ENCODE measurements at regions not wholly inside any gene's neighbourhood (a gene's known extent, or its start where the extent isn't known, plus 50 kb on each side); places are given as distances from the start of the nearest gene placed in this dataset.

DNA sequence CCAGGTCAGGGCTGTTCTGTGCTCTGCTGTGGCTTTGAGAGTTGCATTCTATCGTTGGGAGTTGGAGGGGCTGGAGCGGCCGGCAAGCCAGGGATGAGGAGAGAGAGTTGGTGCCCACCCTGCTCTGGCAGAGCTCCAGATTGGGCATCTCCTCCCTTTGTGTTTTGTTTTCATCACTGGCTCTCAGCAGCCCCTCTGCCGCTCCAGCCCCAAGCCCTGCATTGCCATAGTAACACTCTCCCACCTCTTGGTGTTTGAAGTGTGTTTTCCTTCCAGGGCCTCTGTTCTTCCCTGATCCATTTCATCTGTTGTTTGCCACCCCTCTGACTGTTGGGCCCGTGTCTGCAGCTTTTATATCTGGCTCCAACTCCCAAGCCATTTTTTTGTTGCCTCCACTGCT, 152.7 kb downstream of the URB2 start:
- no peak overlapping the region for H3K4me3 Mint-ChIP-seq (ENCODE audit: low read depth)
- H3K27me3 Mint-ChIP-seq (ENCODE audit: low read depth) = no peaks in the 10 kb centered on the region
- H3K36me3 Mint-ChIP-seq (ENCODE audit: low read depth) = no peaks in the 10 kb centered on the region
- no peak for DNase-seq (ENCODE audit: low spot score)
- no peaks in the 10 kb centered on the region for H3K9me3 Mint-ChIP-seq
- H3K4me1 Mint-ChIP-seq (ENCODE audit: low read depth) = no peaks in the 10 kb centered on the region
- intact Hi-C loops (cut with micrococcal nuclease) = no loop called here
- no peak overlapping the region for H3K27ac Mint-ChIP-seq

DNA sequence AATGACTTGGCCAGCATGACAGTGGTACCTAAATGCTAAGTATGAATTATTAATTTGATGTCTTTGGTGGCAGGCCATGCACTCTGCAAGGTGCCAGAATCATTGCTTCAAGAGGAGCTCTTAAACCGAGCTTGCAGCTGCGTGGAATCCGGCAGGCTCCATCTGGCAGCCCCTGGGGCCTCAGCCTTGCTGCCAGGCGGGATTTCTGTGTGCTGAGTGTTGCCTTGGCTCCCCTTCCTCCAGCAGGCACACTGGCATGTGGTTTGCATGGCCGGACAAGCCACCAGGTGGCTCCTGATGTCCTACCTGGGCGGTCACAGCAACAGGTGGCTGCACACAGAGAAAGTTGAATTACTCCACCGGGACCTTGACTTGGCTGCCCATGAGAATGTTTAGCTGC, 155.4 kb downstream of the URB2 start:
- H3K9me3 Mint-ChIP-seq = no peaks in the 10 kb centered on the region
- H3K27me3 Mint-ChIP-seq (ENCODE audit: low read depth) = no peaks in the 10 kb centered on the region
- no peak for DNase-seq (ENCODE audit: low spot score)
- no peaks in the 10 kb centered on the region for H3K4me1 Mint-ChIP-seq (ENCODE audit: low read depth)
- no peak overlapping the region for H3K27ac Mint-ChIP-seq
- intact Hi-C loops (cut with micrococcal nuclease) = no loop called here
- no peak overlapping the region for H3K4me3 Mint-ChIP-seq (ENCODE audit: low read depth)
- H3K36me3 Mint-ChIP-seq (ENCODE audit: low read depth) = no peaks in the 10 kb centered on the region

DNA sequence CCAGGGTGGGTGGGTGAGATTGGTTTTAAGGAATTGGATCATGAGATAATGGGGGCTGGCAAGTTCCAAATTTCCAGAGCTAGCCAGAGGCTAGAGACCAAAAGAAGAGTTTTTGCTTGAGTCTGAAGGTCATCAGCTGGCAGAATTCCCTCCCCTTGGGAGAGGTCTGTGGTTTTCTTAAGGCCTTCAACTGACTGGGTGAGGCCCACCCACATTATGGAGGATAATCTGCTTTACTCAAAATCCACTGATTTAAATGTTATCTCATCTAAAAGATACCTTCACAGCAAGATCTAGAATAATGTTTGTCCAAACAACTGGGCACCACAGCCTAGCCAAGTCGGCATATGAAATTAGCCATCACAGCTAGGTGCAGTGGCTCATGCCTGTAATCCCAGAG, 156.4 kb downstream of the URB2 start:
- H3K9me3 Mint-ChIP-seq = no peaks in the 10 kb centered on the region
- no peak for DNase-seq (ENCODE audit: low spot score)
- no peak overlapping the region for H3K4me3 Mint-ChIP-seq (ENCODE audit: low read depth)
- H3K27ac Mint-ChIP-seq = no peak overlapping the region
- intact Hi-C loops (cut with micrococcal nuclease) = no loop called here
- no peaks in the 10 kb centered on the region for H3K4me1 Mint-ChIP-seq (ENCODE audit: low read depth)
- no peaks in the 10 kb centered on the region for H3K36me3 Mint-ChIP-seq (ENCODE audit: low read depth)
- H3K27me3 Mint-ChIP-seq (ENCODE audit: low read depth) = peaks cover 2% of the 10 kb centered on the region

DNA sequence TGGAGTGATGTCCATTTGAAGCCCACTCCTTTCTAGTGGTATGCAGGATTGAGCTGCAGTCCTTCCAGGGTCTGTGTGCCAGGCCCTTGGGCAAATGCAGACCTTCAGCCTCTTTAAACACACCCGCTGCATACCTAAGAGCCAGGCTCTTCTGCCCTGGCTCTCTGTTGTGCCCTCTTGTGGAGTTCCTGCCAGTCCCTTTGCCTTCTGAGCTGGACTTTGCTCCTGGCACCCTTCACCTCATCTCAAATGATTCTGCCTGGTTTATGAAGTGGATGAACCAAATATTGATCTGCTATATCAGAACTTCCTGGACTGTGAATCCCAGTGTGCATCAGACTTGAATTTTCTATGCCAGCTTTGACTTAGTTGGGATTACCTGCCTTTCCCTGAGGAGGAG, 158.8 kb downstream of the URB2 start:
- intact Hi-C loops (cut with micrococcal nuclease) = no loop called here
- H3K4me3 Mint-ChIP-seq (ENCODE audit: low read depth) = no peak overlapping the region
- peaks cover 5% of the 10 kb centered on the region for H3K9me3 Mint-ChIP-seq
- H3K36me3 Mint-ChIP-seq (ENCODE audit: low read depth) = no peaks in the 10 kb centered on the region
- H3K27me3 Mint-ChIP-seq (ENCODE audit: low read depth) = peaks cover 2% of the 10 kb centered on the region
- H3K4me1 Mint-ChIP-seq (ENCODE audit: low read depth) = no peaks in the 10 kb centered on the region
- DNase-seq (ENCODE audit: low spot score) = no peak
- no peak overlapping the region for H3K27ac Mint-ChIP-seq

DNA sequence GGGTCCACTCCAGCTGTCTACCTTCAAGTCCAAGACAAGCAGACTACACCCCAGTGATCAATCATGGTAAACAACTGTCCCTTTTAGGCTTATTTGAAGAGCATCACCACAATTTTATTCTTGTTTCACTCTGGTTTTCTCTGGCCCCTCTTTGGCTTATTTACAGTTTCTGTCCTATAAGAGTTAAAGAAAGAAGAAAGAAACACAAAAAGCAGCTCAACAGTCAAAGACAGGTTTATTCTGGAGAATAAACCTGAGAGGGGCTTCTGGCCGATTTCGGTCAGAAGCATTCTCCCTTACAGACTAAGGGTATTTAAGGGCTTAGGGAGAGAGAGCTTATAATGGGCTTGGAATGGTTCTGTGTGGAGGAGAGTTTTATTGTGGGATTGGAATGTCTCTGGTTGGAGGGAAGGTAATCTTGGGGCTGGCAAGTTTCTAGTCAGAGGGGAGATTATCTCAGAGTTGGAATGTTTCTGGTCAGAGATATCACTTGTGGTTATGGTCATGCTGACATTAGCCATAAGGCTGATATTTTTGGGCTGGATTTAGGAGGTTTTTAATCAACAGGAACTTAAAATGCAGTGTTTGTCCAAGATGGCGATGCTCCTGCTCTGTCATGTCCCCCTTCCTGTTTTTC, 161.0 kb downstream of the URB2 start:
- DNase-seq (ENCODE audit: low spot score) = no peak
- Mint-ChIP-seq H3K9me3 (peaks cover 5% of the 10 kb centered on the region), H3K4me3 (ENCODE audit: low read depth) (no peak overlapping the region), H3K27ac (no peak overlapping the region), H3K4me1 (ENCODE audit: low read depth) (no peaks in the 10 kb centered on the region), H3K36me3 (ENCODE audit: low read depth) (no peaks in the 10 kb centered on the region), H3K27me3 (ENCODE audit: low read depth) (peaks cover 2% of the 10 kb centered on the region)
- intact Hi-C loops (cut with micrococcal nuclease) = no loop called here

DNA sequence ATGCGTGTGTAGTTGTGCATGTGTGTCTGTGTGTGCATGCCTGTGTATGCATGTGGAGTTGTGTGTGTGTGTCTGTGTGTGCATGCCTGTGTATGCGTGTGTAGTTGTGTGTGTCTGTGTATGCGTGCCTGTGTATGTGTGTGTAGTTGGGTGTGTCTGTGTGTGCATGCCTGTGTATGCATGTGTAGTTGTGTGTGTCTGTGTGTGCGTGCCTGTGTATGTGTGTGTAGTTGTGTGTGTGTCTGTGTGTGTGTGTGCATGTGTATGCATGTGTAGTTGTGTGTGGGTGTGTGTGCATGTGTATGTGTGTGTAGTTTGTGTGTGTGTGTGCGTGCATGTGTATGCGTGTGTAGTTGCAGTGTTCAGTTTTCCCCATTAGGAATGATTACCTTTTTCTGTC, 162.0 kb downstream of the URB2 start:
- Mint-ChIP-seq H3K27ac (no peak overlapping the region), H3K4me1 (ENCODE audit: low read depth) (no peaks in the 10 kb centered on the region), H3K4me3 (ENCODE audit: low read depth) (no peak overlapping the region), H3K36me3 (ENCODE audit: low read depth) (no peaks in the 10 kb centered on the region), H3K27me3 (ENCODE audit: low read depth) (peaks cover 2% of the 10 kb centered on the region), H3K9me3 (peaks cover 5% of the 10 kb centered on the region)
- intact Hi-C loops (cut with micrococcal nuclease) = no loop called here
- no peak for DNase-seq (ENCODE audit: low spot score)

DNA sequence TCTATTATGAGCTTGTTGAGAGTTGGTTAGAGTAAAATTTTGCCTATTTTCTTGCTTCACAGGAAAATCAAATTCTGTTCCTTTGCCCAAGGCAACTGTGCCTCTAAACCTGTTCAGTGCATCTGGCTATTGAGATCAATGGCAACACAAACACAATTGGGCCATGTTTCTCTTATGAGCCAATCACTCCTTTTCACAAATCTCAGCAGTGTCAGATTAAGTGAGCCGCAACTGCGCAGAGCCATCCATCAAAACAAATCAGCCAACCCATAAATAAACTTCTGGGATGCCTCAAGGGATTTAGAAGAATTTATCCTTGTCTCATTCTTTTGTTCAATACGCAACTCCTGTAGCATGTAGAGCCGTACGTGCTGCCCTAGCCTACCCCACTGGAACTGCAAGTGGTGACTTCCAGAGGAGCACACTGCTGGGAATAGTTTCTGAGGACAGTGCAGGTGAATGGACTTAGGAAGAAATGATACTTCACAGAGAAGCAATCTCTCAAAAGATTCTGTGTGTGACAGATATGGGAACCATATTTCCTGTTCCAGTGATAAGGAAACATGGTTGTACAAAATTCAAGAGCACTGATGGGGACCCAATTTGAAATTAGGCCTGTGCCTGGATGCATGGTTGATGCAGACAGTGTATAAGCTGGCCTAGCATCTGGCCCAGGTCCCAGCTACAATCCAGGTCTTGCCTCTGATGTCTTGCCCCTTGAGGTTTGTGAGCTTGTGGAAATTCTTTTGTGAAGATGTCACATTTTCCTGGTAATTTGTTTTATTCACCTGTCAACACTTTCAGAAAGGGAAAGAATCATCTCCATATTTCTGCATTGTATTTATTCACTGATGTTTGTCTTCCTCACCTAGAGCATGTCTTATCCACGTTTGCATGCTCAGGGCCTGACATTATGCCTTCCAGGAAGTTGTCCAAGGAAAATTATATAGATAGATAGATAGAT, 166.2 kb downstream of the URB2 start:
- no peak overlapping the region for H3K27ac Mint-ChIP-seq
- no peak for DNase-seq (ENCODE audit: low spot score)
- no peaks in the 10 kb centered on the region for H3K27me3 Mint-ChIP-seq (ENCODE audit: low read depth)
- intact Hi-C loops (cut with micrococcal nuclease) = no loop called here
- H3K9me3 Mint-ChIP-seq = peaks cover 5% of the 10 kb centered on the region
- no peaks in the 10 kb centered on the region for H3K4me1 Mint-ChIP-seq (ENCODE audit: low read depth)
- H3K4me3 Mint-ChIP-seq (ENCODE audit: low read depth) = no peak overlapping the region
- H3K36me3 Mint-ChIP-seq (ENCODE audit: low read depth) = no peaks in the 10 kb centered on the region

DNA sequence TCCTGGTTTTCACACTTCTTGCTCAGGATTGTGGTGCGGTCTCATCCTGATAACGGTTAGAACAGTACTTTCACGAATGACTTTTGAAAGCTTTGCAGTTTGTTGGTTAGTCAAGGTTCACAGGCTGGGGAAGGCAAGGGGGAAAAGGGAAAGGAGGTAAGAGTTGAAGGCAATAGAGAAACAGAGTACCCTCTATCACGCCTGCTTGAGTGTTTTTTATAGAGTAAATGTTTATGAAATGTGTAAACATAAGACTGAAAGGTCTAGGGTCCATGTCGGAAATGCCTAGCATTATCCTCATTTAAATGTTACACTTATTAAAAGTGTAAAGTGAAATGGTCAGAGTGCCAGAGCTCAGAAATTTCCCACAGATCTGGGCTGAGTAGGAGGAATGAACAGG, 167.4 kb downstream of the URB2 start:
- H3K27me3 Mint-ChIP-seq (ENCODE audit: low read depth) = no peaks in the 10 kb centered on the region
- intact Hi-C loops (cut with micrococcal nuclease) = no loop called here
- H3K27ac Mint-ChIP-seq = no peak overlapping the region
- H3K4me1 Mint-ChIP-seq (ENCODE audit: low read depth) = no peaks in the 10 kb centered on the region
- H3K36me3 Mint-ChIP-seq (ENCODE audit: low read depth) = no peaks in the 10 kb centered on the region
- DNase-seq (ENCODE audit: low spot score) = no peak
- H3K9me3 Mint-ChIP-seq = no peaks in the 10 kb centered on the region
- no peak overlapping the region for H3K4me3 Mint-ChIP-seq (ENCODE audit: low read depth)

DNA sequence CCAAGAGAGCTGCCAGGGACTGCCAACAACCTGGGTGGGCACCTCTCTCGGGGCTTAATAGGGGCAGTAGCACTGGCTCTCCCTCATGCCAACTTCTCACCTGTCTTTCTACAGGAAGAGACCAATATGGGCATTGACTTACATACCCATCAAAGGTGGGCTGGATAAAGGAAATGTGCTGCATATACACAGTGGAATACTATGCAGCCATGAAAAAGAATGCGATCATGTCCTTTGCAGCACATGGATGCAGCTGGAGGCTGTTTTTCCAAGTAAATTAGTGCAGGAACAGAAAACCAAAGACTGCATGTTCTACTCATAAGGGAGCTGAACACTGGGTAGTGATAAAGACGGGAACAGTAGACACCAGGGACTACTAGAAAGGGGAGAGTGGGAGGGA, 172.5 kb downstream of the URB2 start:
- intact Hi-C loops (cut with micrococcal nuclease) = no loop called here
- H3K4me1 Mint-ChIP-seq (ENCODE audit: low read depth) = no peaks in the 10 kb centered on the region
- no peaks in the 10 kb centered on the region for H3K9me3 Mint-ChIP-seq
- DNase-seq (ENCODE audit: low spot score) = no peak
- no peak overlapping the region for H3K4me3 Mint-ChIP-seq (ENCODE audit: low read depth)
- H3K36me3 Mint-ChIP-seq (ENCODE audit: low read depth) = no peaks in the 10 kb centered on the region
- H3K27ac Mint-ChIP-seq = no peak overlapping the region
- H3K27me3 Mint-ChIP-seq (ENCODE audit: low read depth) = no peaks in the 10 kb centered on the region

DNA sequence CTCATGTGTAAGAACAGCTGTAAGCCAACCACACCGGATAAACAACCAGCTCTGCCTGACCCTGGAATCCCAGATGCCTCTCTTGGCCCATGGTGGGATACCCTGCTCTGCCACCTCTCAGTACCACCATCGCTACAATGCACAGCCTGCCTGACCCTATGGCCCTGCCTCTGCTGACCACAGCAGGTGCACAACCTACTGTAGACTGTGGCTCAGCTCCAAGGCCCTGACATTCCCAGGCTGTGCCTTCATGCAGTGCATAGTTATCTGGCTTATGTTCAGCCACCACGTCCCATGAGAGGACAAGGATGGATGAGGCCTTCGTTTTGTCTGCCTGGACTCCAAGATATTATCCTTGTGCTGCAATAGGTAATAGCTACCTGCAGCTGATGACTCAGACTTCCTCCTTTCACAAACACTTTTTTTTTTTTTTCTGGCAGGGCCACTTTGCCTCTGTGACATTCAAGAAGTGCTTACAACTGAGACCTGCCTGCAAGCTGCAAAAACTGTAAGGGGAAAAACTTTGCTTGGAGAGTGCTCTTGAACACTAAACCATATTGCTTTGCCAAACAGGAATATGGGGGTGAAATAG, 177.7 kb downstream of the URB2 start:
- H3K27ac Mint-ChIP-seq = no peak overlapping the region
- no peaks in the 10 kb centered on the region for H3K27me3 Mint-ChIP-seq (ENCODE audit: low read depth)
- intact Hi-C loops (cut with micrococcal nuclease) = no loop called here
- H3K9me3 Mint-ChIP-seq = peaks cover 12% of the 10 kb centered on the region
- no peak overlapping the region for H3K4me3 Mint-ChIP-seq (ENCODE audit: low read depth)
- no peak for DNase-seq (ENCODE audit: low spot score)
- no peaks in the 10 kb centered on the region for H3K36me3 Mint-ChIP-seq (ENCODE audit: low read depth)
- no peaks in the 10 kb centered on the region for H3K4me1 Mint-ChIP-seq (ENCODE audit: low read depth)

DNA sequence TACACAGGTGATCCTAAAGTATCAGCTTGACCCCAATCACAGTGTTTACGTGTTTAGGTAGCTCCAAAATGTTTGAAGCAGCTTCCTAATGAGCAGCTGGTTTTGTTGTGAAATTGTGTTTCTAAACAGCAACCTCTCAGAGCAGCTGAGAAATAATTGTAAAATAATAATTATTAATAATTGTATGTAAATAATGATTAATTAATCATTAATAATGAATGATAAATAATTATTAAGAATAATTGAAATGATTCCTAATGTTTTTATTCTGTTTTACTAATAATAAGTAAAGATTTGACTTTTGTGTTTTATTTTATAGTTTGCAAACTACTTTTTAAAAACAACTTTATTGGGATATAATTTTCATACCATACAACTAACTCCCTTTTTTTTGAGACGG, 182.2 kb downstream of the URB2 start:
- H3K4me1 Mint-ChIP-seq (ENCODE audit: low read depth) = no peaks in the 10 kb centered on the region
- no peak for DNase-seq (ENCODE audit: low spot score)
- peaks cover 36% of the 10 kb centered on the region for H3K9me3 Mint-ChIP-seq
- peaks cover 3% of the 10 kb centered on the region for H3K36me3 Mint-ChIP-seq (ENCODE audit: low read depth)
- H3K27ac Mint-ChIP-seq = no peak overlapping the region
- H3K4me3 Mint-ChIP-seq (ENCODE audit: low read depth) = no peak overlapping the region
- intact Hi-C loops (cut with micrococcal nuclease) = no loop called here
- H3K27me3 Mint-ChIP-seq (ENCODE audit: low read depth) = peaks cover 6% of the 10 kb centered on the region

DNA sequence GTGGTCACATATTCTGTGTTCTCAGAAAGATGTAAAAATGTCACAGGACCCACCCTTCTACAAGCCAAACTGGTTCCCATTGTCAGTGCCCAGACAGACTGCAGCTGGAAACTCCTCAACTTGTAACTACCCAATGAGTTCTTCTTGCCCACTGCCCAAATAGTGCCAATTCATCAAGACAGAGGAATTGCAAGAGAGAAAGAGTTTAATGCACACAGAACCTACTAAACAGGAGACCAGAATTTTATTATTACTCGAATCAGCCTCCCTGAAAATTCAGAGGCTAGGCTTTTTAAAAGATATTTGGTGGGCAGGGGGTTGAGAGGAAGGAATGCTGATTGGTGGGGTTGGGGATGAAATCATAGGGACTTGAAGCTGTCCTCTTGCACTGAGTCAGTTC, 184.1 kb downstream of the URB2 start:
- intact Hi-C loops (cut with micrococcal nuclease) = no loop called here
- peaks cover 8% of the 10 kb centered on the region for H3K27me3 Mint-ChIP-seq (ENCODE audit: low read depth)
- no peak overlapping the region for H3K4me3 Mint-ChIP-seq (ENCODE audit: low read depth)
- peaks cover 26% of the 10 kb centered on the region for H3K9me3 Mint-ChIP-seq
- no peaks in the 10 kb centered on the region for H3K4me1 Mint-ChIP-seq (ENCODE audit: low read depth)
- peaks cover 3% of the 10 kb centered on the region for H3K36me3 Mint-ChIP-seq (ENCODE audit: low read depth)
- H3K27ac Mint-ChIP-seq = no peak overlapping the region
- no peak for DNase-seq (ENCODE audit: low spot score)

DNA sequence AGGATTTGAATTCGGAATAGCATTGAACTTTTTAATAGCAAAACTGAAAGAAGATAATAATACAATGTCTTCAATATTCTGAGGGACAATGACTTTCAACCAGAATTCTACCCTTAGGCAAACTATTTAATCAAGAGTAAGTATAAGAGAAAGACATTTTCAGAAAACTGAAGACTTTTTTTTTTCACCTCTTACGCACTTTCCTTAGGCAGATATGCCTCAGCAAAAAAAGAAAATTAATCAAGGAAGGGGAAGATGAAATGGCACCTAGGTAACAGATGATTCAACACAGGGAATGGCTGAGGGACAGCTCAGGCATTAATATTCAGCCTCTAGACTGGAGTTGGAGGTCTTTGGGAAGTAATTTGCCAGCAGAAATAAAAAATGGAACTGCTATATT, 184.9 kb downstream of the URB2 start:
- no peak overlapping the region for H3K4me3 Mint-ChIP-seq (ENCODE audit: low read depth)
- no peaks in the 10 kb centered on the region for H3K4me1 Mint-ChIP-seq (ENCODE audit: low read depth)
- H3K27ac Mint-ChIP-seq = no peak overlapping the region
- peaks cover 26% of the 10 kb centered on the region for H3K9me3 Mint-ChIP-seq
- DNase-seq (ENCODE audit: low spot score) = no peak
- H3K27me3 Mint-ChIP-seq (ENCODE audit: low read depth) = peaks cover 8% of the 10 kb centered on the region
- H3K36me3 Mint-ChIP-seq (ENCODE audit: low read depth) = peaks cover 3% of the 10 kb centered on the region
- intact Hi-C loops (cut with micrococcal nuclease) = no loop called here
